NCI-H2081 (cell line): ENCODE measurements at regions not wholly inside any gene's neighbourhood (a gene's known extent, or its start where the extent isn't known, plus 50 kb on each side); places are given as distances from the start of the nearest gene placed in this dataset.
"Not testable (repeated sequence)": the region's sequence is repeated elsewhere in the genome, so short reads cannot be mapped to it uniquely, and the experiment has no call there.

Experiments used
- DNase-seq, 2 experiments: peaks; one replicate each; lab custom pipeline; 2025; lab: John Stamatoyannopoulos, UW

DNA sequence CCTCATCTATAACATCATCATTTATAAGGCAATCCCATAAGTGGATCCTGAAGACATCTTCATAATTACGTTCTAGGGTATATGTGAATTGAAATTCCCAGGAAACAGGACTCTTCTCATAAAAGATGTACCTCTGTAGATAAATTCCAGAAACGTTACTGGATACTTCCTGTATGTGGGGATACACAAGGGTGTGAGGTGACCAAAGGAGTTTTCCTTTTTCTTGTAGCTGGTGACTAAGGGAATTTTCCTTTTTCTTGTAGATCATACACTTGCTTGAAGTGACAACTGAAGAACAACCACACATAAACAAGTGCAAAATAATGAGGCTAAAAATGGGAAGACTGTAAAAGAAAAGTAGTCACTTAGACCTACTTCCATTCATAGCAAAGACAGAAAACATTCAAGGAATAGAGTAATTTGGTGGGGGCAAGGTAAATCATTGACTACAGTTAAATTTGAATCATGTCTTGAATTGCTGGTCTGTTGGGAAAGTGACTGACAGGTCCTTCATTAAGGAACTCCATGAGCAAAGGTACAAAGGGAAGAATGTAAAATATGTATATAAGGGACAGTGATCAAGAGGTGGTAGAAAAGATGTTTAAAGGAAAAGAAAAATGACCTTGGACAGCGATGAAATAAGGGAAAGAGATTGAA, 53.2 kb upstream of the UBE2E3 start:
- no peak for DNase-seq

DNA sequence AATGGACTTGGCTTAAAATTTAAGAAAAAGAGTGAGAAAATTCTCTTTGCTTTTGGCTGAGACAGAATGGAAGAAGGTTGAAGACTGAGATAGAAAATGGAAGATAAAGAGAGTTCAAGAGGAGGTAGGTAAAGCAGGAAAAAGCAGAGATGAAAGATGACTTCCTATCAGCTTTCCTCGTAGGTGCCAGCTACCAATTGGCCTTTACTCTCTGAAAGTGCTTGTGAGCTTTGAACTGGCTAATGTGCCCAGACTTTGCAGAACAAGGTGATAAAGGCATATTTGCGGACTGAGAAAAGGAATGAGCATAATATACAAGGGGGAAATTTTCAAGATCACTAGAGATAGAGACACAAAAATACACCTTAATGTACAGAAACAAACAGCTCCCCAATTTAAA, 54.7 kb upstream of the UBE2E3 start:
- DNase-seq: no peak

DNA sequence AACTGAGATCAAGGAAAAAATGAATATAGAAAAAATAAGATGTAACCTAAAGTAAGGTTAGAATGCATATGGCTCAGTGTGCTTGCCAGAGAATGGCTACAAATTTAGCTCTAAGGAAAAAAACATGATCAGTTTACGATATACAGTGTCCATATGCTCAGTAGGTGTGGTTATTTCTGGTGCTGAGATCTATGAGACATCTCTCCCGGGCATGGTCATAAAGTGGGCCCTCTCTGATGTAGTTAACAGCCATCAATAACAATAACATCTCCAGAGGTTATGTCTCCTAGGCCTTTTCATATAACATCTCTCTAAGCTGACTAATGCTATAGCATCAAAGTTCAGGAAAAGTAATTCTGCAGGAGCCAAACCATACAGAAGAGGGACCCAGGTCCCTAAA, 56.3 kb upstream of the UBE2E3 start:
- no peak for DNase-seq

- no peak for DNase-seq
These were observed 69.4 kb upstream of the UBE2E3 start for GRCh38 chr2:180910831-180911665.

DNA sequence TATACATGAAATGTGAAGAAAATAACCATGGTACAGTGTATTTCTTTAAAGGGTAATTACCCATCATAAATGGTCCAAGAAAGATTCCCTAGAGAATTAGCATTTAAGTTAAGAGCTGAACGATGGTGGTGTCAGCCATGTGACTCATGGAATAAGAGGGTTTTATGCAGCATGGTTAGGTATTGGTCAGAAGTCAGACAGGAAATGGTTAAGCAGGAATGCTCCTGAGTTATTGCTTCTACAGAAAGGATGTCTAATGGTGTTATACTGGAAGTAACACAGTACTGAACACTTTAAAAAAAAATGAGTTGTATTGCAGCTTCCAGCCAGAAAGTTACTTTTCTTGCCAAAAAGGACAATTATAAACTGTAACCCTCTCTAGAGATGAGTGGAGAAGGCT, 72.7 kb upstream of the UBE2E3 start:
- DNase-seq: no peak

- no peak for DNase-seq
These were observed 74.9 kb upstream of the UBE2E3 start for GRCh38 chr2:180905461-180905860.

- DNase-seq: peak in 1 of 2 experiments; percentile 33
These were observed 75.4 kb upstream of the UBE2E3 start for GRCh38 chr2:180905002-180905401.

DNA sequence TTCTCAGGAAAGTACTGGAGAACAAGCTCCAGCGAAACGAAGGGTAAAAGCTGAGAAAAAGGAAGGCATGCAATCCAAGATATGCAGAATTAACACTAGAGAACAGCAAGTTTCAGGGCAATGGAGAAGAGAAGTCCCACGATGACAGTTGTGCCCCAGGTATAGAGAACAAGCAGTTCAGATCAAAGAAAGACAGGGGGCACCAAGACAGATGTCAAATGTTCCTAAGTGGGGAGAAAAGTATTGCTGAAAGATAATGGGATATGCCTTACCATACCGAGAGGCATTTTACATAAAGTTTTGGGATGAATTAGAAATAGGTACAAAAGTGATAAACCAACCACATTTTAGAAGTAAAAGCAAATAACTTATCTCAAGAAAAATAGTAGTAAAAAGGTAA, 79.1 kb upstream of the UBE2E3 start:
- no peak for DNase-seq

GRCh38 chr2:180893752-180894151, 86.7 kb upstream of the UBE2E3 start:
- DNase-seq: no peak

DNA sequence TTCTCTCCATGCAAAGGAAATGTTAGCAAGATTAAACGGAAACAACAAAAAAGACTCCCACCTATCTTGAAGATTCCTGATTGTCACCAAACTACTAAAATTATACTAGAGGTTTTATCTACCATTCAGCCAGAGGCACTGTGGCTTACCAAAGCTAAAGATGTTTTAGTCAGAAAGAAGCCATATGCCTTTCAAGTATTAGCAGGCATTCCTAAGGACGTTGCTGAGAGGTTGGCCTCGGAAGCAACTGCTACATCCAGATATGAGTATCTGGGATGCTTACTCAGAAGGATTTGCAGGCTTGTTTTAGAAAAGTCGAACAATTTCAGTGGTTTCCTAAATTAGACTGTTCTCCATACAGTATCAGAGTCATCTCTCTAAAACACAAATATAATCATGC, 88.3 kb upstream of the UBE2E3 start:
- DNase-seq: no peak

GRCh38 chr2:180891360-180891759, 89.0 kb upstream of the UBE2E3 start:
- DNase-seq: no peak

DNA sequence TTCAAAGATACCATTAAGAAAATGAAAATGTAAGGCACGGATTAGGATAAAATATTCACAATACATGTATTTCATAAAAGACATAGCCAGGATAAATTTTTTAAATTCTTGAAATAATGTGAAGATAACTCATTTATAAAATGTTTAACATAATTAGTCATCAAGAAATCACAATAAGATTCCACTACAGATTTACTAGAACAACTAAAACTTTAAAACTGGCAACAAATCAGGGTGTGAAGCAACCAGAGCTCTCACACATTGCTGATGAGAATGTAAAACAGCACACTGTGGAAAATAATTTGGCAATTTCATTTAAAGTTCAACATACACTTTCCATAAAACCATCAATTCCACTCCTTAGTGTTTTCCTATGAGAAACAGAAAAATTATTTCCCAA, 89.6 kb upstream of the UBE2E3 start:
- DNase-seq: no peak

- DNase-seq: no peak
These were observed 97.4 kb upstream of the UBE2E3 start for GRCh38 chr2:180882959-180883358.

- no peak for DNase-seq
These were observed 103.9 kb upstream of the UBE2E3 start for GRCh38 chr2:180876506-180876905.

- no peak for DNase-seq
These were observed 107.2 kb upstream of the UBE2E3 start for GRCh38 chr2:180873219-180873618.

GRCh38 chr2:180872781-180873180, 107.6 kb upstream of the UBE2E3 start:
- not testable (repeated sequence) for DNase-seq

DNA sequence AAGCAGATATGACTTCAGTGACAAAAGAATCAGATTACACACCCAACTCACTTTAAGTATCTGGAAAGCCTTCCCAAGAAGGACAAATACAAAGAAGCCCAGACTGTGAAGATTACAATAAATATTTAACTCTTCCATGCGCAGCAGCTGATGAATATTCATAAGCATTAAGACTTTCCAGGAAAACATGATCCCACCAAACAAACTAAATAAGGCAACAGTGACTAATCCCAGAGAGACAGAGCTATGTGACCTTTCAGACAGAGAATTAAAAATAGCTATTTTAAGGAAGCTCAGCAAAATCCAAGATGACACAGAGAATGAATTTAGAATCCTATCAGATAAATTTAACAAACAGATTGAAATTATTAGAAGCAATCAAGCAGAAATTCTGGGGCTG, 108.2 kb upstream of the UBE2E3 start:
- DNase-seq: no peak

DNA sequence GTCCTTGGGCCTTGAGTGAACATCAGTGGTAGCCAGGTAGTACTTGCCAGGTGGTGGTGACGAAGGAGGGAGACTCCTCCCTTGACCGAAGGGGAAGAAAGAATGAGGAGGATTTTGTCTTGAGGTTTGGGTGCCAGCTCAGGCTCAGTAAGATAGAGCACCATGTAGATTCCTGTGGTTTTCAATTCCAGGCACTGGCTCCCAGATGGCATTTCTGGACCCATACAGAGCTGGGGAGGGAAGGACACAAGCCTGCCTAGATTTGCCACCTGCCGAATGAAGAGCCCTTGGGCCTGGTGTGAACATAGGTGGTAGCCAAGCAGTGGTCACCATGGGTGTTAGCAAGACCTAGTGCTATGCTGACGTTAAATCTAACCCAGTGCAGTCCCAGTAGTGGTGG, 108.8 kb upstream of the UBE2E3 start:
- no peak for DNase-seq

- DNase-seq: no peak
These were observed 130.6 kb upstream of the UBE2E3 start for GRCh38 chr2:180849851-180850250.

DNA sequence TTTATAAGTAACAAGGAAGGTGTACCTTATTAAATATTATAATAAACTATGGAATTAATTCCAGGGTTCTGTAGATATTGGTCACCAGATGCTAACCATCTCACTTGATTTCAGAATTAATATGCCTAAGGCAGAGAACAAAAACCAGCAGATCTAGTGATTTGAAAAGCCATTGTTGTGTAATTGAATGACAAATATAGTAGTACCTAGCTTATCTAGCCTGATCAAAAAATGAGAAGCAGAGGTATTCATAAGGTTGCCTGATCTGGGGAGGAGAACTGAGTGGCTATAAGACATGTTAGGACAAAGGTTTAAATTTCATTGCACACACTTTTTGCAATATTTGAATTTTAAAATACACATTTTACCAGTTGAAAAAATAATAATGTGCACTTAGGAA, 132.0 kb upstream of the UBE2E3 start:
- no peak for DNase-seq

- DNase-seq: no peak
These were observed 133.5 kb upstream of the UBE2E3 start for GRCh38 chr2:180846756-180847472.

- no peak for DNase-seq
These were observed 137.9 kb upstream of the UBE2E3 start for GRCh38 chr2:180842461-180842860.

DNA sequence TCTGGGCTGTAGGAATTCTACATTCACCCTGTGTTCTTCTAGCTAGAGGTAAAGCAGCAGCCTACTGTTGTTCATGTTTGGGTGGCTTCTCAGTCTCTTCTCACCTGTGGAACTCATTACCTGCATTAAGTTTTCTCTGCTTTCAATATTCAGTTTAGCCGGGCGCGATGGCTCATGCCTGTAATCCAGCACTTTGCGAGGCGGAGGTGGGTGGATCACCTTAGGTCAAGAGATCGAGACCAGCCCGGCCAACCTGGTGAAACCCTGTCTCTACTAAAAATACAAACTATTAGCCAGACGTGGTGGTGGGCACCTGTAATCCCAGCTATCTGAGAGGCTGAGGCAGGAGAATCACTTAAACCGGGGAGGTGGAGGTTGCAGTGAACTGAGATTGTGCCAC, 139.8 kb upstream of the UBE2E3 start:
- DNase-seq: no peak
